ENCODE measurements at regions not wholly inside any gene's neighbourhood (a gene's known extent, or its start where the extent isn't known, plus 50 kb on each side); places are given as distances from the start of the nearest gene placed in this dataset.

DNA sequence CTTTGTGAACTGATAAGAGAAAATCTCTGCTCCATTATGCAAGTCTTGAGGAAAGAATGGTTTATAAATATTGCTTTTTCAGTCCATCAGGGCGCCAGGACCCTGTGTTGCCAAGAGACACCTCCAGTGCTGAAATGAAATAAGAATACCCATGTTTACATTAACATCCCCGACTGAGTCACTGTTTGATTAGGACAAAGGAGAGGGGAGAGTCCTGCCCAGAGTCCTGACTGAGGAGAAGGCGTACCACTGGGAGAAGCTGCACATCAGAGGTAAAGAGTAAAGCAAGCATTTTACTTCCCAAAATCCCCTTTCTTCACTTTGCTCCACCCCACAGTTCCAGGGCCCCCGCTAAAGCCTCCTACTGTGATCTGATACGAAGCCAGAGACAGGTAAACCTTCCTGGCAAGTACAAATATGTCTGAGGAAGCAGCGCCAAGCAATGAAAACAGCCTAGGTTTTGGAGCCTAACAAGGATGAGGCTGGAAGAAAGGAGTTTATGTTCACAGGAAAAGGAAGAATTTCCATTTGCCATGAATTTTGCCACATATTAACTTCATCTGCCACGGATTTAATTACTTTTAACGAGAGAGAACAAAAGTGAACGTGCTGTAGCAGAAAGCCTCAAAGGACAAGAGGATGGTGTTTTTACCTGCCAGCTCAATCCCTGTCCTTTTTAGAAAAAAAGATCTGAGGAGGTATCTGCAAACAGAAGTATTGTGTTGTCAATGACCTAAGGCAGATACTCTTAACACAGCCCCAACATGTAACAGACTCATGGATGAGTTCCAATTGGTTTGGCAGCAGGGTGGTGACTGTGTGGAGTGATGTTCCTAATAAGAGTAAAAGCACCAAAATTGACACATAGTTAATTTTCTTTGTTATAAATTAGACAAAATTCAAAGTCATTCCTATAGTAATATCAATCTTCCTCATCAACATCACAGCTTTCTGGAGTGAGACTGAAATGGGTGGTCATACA lies 209.4 kb upstream of the TLE4 start:
- no peak for DNase-seq

DNA sequence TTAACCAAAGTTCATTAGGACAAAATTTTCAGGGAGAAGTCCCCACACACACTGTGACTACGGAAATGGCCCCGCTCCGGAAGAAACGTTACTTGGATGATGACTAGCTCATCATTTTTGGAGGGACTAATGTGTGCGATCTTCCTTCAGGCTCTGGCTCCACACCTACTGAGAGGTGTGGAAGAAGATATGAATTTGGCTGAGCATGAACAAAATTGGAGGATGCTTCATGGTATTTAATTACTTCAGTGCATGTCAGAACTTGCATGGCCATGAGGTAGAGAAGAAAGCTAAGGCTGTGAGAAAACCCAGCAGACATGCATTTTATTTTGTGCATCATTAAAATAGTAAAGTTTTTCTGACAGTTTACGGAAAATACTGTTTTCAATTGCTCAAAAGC lies 202.1 kb upstream of the TLE4 start:
- DNase-seq, result no peak

DNA sequence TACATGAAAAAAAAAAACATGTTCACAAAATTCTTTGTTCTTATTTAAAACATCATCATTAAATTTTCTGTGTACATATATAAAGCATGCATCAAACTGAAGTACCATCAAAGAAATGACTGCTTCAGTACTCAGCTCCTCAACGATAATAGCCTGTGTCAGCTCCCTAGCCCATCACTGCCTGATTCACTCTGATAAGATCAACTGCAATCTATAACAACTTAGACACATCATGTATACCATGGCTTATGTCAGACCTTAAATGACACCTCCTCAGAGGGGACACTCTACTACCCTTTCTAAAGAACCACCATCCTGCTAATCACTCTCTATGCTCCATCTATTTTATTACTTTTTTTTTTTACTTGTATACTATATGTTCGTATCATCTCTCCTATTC lies 200.5 kb upstream of the TLE4 start:
- DNase-seq, result no peak

DNA sequence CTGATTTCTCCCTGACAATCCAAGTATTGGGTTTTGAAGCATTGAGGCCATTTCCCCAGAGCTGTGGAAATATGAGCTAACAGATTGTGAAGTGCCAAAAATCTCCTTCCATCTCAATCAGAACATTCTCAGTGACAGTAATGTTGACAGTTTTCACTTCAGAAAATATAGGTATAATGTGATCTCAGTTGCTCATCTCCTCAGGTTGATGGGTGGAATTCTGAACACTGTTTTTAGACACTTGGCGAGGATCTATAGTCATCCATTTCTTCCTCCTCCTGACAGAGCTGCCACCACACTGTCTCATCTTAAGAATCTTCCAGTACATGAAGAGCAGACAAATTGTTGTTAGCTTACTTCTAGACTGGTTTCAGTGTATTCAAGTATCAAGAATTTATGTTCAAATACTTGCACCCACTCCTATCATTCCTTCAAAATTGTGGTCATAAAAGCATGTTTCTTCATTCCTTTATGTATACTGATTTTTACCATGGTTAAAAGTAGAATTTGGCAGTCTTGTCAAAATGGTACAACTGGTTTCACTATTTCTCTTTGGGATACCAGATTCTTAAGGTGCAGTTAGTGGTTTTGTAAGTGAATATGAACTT lies 199.7 kb upstream of the TLE4 start:
- no peak for DNase-seq

DNA sequence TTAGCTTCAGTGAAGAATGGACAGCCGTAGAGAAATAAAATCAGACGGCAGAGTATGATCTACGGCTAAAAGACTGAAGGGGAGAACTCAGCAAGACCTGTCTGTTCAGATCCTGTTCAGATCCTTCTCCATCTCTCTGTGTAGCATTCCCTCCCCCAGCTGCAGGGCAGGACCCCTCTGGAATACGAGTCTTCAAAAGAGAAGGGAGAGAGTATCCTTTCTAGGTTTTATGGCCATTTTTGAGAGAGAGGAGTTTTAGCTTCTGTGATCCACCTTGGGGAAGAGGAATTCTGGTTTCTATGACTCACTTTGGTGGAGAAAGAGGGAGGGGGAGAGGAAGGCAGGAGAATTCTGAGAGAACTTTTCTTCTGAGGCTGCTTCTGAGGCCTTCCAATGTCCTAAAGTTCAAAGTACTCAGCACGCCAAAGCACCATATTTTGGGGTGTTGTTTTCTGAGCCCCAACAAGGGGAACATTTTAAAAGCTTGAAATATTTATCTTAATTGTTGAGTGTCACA lies 194.4 kb upstream of the TLE4 start:
- no peak for DNase-seq

DNA sequence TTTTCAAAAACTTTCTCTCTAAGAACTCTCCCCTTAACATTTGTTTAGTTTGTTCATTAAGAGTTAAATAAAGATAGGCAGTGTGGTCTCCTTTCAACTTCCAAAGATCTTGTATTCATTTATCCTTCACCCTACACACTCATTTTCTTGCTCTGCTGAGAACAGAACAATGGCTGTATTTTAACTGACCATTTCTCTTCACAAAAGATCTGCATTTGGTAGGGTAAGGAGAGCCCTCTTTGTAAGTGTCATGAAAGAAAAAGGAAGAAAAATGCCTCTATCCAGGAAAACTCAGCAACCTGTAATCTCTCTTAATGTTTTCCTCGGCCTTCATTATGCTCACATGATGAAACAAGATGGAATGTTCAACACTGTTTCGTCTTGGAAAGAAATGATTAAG lies 193.7 kb upstream of the TLE4 start:
- DNase-seq, result no peak

DNA sequence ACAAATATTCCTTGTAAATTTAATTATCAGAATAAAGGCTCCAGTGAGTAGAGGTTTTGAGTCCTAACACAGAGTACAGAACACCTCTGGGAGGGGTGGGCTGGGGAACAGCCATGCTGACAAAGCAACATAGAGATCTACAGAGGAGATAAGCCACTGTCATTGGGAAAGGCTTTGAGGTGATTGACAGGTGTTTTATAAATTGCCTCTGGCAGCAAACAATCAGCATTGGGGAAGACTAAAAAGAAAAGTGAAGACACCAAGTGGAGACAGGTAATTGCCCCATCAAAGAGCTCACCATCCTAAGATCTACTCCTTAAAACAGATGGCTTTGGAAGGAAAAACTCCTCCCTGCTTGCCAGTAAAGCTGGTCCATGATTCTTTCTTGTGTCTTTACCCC lies 189.7 kb upstream of the TLE4 start:
- no peak for DNase-seq

DNA sequence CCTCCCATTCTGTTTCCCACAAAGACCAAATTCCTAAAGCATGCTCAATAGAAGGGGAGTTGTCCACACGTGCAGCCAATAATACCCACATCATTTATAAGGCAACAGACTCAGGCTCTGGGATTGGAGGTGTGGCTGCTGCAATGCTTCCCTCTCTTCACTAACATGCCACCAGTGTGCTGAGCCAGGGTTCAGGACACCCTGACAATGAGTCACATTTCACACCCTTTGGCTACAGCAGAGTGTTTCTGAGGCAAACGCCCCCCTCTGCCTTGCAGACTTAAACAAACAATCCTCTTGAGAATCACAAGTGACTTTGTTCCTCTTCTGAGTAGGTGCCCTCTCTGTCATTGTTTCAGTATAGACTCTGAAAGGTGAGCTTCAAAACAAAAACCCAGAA lies 189.3 kb upstream of the TLE4 start:
- no peak for DNase-seq

DNA sequence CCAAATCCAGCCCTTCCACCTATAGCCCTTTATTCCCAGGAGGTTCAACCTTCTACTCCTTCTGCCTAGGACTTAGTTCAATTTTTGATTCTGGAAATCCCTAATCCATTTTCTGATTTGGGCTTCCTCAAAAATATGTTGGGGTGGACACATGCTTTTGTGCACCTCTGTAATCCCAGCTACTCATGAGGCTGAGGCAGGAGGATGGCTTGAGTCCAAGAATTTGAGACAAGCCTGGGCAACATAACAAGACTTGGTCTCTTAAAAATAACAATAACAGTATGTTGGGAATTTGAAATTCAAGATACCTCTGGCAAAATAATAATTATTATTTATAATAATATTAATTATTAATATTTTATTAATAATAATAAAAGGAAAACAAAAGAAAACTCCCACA lies 188.7 kb upstream of the TLE4 start:
- DNase-seq, result no peak

DNA sequence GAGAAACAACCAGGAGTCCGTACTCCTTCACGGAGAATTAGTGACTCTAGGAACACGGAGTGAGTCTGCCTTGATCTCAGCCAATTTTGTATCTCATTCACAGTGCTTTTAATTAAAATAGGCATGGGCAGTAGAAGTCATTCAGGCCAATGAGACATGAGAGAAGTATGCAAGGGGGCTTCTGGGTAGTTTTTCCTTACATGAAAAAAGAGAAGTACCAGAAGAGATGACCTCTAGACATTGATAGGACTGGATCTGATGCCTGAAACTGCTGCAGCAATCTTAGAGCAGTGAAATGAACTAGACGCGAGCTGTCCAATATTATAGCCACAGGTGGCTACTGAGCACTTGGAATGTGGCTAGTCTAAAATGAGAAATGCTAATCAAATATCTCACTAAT lies 187.7 kb upstream of the TLE4 start:
- DNase-seq, result no peak

DNA sequence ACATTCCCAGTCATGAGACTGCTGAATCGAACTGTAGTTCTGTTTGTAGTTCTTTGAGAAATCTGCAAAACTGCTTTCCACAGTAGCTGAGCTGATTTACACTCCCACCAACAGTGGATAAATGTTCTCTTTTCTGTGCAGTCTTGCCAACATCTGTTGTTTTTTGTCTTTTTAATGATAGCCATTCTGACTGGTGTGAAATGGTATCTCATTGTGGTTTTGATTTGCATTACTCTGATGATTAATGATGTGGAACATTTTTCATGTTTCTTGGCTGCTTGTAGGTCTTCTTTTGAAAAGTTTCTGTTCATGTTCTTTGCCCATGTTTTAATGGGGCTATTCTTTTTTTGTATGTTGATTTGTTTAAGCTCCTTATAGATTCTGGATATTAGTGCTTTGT lies 187.3 kb upstream of the TLE4 start:
- no peak for DNase-seq

DNA sequence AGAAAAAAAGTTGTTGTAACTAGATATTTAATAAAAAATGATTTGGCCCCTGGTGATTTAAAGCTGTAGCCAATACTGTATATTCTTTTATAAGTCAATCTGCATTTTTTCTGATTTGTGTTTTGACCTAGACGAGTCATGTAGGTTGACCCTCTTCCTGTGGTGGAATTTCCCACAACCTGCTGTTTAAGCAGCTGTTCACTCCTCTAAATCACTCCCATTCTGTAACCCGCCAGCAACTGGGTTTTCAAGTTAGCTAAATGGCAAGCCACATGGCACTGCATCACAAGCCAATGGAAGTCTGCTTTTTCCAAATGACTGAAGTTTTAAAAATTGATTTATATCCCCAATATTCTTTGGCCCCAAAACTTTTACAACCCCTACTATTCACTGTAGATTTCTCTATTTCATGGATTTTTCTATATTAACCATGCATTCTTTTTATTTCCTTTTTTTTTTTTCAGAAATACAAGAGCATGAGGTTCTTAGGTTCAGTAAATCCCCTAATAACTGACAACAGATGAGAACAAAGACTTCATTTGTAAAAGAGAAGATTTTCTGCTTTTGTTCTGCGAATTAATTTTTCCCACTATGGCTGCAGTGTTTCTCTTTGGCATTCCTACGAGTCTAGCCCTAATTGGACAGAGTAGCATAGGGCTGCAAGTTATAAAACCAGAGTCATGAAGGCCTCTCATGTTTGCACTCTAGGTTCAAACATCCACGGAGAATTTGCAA lies 184.5 kb upstream of the TLE4 start:
- DNase-seq, result no peak

DNA sequence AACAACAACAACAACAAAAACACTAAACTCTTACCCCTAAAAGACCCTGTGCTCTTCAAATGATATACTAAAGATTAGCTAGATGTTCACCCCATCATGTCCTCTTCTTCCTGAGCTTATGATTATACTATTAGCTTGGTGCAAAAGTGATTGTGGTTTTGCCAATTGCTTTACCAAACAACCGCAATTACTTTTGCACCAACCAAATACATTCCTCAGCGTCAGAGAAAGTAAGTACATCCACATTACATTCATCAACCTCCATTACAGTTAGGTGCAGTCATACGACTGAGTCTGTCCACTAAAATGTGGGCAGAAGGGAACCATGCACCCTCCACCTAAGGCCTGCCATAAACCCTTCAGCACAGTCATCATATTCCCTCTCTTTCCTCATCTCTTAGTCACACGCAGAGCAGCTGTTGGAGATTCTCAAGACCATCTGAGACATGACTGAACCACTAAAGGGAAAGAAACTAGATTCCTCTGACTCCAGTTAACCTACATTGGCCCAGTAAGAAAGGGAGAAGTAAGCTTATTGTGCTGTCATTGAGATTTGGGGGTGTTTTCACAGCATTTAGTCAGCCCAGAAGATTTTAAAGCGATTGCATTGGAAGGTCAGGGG lies 181.6 kb upstream of the TLE4 start:
- DNase-seq, result no peak

DNA sequence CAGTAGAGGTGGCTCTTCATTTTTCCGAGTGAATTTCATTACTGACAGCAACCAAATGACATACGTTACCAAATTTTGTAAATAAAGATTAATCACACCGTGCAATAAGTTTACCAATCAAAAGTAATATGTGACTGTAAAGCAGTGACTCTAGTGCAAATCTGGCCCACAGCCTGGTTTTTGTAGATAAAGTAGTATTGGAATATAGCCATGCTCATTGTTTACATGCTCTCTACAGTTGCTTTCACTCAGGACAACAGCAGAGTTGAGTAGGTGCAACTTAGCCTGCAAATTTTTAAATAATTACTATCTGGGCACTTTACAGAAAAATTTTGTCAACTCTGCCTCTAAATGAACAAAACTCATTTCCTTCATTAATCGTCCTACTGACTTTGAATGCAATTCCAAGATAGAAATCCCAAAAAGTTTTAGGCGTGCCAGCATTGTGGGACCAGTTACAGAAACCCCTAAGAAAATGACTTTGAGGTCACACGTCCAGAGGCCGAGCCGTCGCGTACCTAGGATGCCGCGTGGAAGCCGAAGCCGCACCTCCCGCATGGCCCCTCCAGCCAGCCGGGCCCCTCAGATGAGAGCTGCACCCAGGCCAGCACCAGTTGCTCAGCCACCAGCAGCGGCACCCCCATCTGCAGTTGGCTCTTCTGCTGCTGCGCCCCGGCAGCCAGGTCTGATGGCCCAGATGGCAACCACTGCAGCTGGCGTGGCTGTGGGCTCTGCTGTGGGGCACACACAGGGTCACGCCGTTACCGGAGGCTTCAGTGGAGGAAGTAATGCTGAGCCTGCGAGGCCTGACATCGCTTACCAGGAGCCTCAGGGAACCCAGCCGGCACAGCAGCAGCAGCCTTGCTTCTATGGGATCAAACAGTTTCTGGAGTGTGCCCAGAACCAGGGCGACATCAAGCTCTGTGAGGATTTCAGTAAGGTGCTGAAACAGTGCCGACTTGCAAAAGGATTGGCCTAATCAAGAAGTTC lies 180.7 kb upstream of the TLE4 start:
- no peak for DNase-seq

DNA sequence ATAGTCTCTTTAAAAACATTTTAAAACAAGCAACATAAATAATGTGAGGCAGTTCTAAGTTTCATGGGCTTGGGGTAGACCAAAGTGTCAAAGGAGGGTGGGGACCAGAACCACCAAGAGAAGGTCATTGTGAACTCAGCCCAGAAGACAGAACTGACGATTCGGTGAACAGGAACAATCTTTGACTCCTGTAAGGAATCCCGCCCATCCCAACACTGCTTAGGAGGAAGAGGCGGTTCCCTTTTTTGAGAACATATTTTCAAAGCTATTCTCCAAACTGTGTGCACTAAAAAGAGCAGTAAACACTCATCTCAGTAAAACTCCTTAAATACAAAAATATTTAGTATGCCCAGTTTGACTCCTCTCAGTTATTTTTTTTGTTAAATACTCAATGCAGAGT lies 176.5 kb upstream of the TLE4 start:
- DNase-seq, result no peak

DNA sequence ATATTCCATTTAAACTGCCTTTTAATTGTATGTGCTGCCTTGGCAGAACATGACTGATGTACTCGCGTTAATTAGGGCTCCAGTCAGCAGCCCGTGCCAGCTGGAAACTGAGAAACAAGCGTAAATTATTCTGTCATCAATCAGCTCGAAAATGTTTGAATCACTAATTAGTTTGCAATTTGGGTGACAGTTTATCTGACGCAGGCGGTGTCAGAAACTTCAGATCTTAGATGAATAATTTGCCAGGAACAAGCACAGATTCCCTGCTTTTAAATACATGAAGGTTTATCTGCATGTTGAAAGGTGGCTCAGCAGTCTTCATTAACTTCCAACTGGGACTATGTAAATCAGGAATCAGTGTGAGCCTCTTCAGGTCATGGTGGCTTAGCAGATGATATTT lies 176.0 kb upstream of the TLE4 start:
- no peak for DNase-seq

DNA sequence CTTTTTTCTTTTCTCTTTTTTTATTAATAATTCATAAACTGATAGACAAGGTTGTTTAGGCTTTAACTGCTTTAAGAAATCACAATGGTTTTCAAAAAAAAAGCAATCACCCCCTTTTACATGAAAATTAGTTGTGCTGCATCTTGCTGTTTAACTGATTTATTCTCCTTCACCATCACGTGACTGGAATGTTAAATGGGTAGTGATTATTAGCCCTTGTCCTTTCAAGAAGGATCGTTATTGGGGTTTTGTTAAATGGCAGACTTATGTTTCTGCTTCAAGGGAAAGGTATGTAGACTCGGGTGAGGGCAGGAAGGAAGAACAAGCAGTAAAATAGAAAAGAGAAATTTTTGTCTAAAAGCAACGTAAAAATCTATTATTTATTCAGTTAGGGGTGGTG lies 175.6 kb upstream of the TLE4 start:
- DNase-seq, result no peak

DNA sequence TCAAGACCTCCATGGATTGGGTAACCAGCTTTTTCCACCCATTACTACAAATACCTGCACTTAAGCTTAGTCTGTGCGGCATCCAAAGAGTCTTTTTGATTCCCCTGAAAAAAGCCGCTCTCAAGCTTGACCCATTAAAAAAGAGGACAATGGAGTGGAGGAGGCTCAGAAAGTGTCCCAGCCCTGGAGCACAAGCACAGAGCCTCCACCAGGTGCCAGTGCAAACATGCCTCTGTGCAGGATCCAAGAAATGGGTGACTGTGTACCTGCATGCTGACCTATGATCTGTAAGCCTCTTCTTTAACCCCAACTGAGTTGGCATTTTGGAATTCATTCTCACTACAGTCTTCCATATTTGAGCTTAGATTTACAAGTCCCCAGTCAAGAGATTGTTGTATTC lies 168.3 kb upstream of the TLE4 start:
- DNase-seq, result peak; percentile 19

DNA sequence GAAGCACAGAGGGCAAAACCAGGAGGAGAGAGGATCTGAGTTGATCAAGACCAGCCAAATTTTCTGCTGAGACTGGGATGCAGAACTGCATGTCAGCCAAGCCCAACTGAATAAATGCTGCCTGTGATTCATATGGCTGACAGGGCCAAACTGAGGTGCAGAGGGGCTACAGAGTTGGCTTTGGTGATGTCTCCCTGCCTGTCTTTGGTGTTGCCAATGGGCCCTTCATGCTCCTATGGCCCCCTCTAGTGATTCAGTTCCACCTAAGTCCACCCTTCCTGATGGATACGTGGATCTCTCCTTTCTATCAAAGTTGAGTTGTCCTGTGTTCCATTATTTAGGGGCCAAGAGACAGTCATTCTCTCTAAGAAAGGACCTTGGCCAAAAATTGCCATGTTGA lies 163.6 kb upstream of the TLE4 start:
- no peak for DNase-seq

DNA sequence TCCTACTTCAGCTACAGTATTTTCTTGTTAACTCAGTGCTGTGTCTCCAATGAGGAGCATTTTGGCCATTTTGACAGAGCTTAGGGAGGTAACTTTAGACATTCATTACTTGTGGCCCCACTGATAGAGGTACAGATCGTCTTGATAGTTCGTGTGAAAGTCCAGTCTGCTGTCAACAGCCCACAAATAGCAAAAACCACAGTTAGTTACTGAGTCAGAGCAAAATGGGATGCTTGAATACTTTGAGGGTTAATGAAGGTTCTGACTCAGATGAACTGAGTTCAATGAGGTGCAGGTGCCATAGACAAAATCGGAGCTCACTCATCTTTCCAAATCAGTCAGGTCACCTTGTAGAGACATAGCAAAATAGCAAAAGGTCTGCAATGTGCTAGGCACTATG lies 163.1 kb upstream of the TLE4 start:
- DNase-seq, result no peak

DNA sequence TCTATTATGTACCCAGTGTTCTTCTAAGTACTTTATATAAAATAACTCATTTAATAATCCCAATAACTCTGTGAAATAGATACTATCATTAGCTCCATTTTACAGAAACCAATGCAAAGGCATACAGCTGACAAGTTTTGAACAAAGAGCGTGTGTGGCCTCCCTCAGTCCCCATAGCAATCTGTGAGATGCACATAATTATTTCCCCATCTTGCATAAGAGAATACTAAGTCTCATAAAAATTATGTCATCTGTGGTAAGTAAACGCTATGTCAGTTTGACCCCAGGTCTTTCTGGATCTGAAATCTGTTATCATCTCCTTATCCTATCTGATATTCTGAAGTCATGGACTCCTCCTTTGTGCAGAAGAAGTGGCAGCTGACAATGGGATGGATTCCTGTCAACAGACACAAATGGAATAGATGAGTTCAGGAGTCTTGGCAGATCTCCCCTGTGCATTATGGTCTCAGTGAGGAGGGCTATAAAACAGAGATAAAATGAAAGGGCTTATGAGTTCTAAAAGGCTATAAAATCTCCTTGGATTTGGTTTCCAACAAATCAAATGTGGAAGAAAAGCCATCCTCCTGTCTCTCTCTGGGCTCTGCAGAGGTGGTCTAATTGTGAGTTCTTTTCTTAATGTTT lies 162.5 kb upstream of the TLE4 start:
- no peak for DNase-seq

Measured in CD4-positive, alpha-beta T cell treated with Interleukin-17A for 4 hours (primary cell).